Cardiac muscle cell (in vitro differentiated cells and primary cell): ENCODE measurements at regions not wholly inside any gene's neighbourhood (a gene's known extent, or its start where the extent isn't known, plus 50 kb on each side); places are given as distances from the start of the nearest gene placed in this dataset.
"Not testable (repeated sequence)": the region's sequence is repeated elsewhere in the genome, so short reads cannot be mapped to it uniquely, and the experiment has no call there.

Experiments used
- DNase-seq, 2 donors: peaks; one replicate each; pipeline versions ENCODE4 v3.0.0 to v3.0.0-alpha.2; 2010 to 2017; ENCODE audit warnings: low read depth in 1 of 2, low spot score in 1 of 2
- H3K27ac ChIP-seq: fragments of 200-600 bp; sonication (generic); 2 replicates; pipeline ENCODE4 v1.5.1; 2016
- H3K27me3 ChIP-seq: fragments of 200-600 bp; sonication (generic); 2 replicates; pipeline ENCODE4 v1.6.0; 2016; ENCODE audit warnings: control low read depth
- H3K36me3 ChIP-seq: fragments of 200-600 bp; sonication (generic); 2 replicates; pipeline ENCODE4 v1.5.1; 2016; ENCODE audit warnings: control low read depth
- H3K4me1 ChIP-seq: fragments of 200-600 bp; sonication (generic); 2 replicates; pipeline ENCODE4 v1.8.1; 2017; ENCODE audit warnings: low read depth, mild to moderate bottlenecking, mixed run types
- H3K4me3 ChIP-seq: fragments of 200-600 bp; sonication (generic); 2 replicates; pipeline ENCODE4 v1.5.1; 2016; ENCODE audit warnings: mild to moderate bottlenecking
- H3K9me3 ChIP-seq: fragments of 200-600 bp; sonication (generic); 2 replicates; pipeline ENCODE4 v1.5.1; 2017; ENCODE audit warnings: low read depth, mild to moderate bottlenecking, control low read depth
- CTCF ChIP-seq: IDR thresholded peaks from 2 replicates; pipeline ENCODE4 v1.5.1; 2012; ENCODE audit warnings: low read depth, mild to moderate bottlenecking, low read length

- DNase-seq, result no peak
- Histone ChIP-seq H3K36me3 (no peaks in the 10 kb centered on the region), H3K9me3 (no peaks in the 10 kb centered on the region), H3K4me3 (no peak overlapping the region), H3K27me3 (no peaks in the 10 kb centered on the region), H3K4me1 (no peaks in the 10 kb centered on the region), H3K27ac (no peak overlapping the region)
- TF ChIP-seq CTCF, result no peak
Measured at GRCh38 chr2:131966256-131966655, 195.5 kb downstream of the ANKRD30BL start.

DNA sequence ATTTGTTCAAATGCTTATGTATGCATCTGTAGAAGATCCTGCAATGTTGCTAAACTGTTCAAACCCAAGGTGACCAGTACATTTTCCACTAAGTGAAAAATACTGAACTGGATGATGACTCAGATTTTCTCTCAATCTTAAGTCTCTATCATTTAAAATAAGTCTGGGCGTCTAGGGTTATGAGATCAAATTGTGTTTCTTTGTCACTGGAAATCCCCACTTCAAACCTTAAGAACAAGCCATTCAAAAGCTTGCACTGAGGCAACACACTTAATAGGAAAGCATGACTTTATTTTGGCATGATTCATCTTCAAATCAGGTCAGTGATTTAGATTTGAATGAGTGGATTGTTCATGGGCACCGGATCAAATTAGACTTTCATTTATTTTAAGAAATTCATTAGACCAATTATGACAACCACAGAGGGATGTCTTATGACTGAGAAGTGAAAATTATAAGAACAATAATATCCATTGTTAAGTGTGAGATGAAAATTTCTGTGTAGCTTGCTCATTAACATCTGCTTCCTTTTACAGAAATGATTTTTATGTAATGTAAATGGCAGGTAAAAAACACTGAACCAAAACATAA is 203.6 kb downstream of the ANKRD30BL start:
- not testable (repeated sequence) for H3K27me3 ChIP-seq, H3K9me3 ChIP-seq, H3K27ac ChIP-seq, DNase-seq, H3K4me1 ChIP-seq, H3K4me3 ChIP-seq, H3K36me3 ChIP-seq

- not testable (repeated sequence) for DNase-seq, H3K4me1 ChIP-seq, H3K4me3 ChIP-seq
Measured at GRCh38 chr2:131948641-131949040, 213.1 kb downstream of the ANKRD30BL start.

GRCh38 chr2:131923287-131923686 is 238.5 kb downstream of the ANKRD30BL start:
- H3K4me1 ChIP-seq, H3K9me3 ChIP-seq, H3K4me3 ChIP-seq, H3K27ac ChIP-seq, H3K36me3 ChIP-seq, H3K27me3 ChIP-seq: not testable (repeated sequence)
- DNase-seq, result peak in 1 of 2 donors; percentile 58

More at GRCh38 chr2:131948641-131949040, 213.1 kb downstream of the ANKRD30BL start:
- H3K27me3 ChIP-seq, H3K9me3 ChIP-seq, H3K27ac ChIP-seq, H3K36me3 ChIP-seq: not testable (repeated sequence)

- H3K27me3 ChIP-seq, H3K27ac ChIP-seq, H3K4me1 ChIP-seq, H3K9me3 ChIP-seq, H3K36me3 ChIP-seq, H3K4me3 ChIP-seq: not testable (repeated sequence)
- DNase-seq, result peak in 1 of 2 donors; percentile 59
Measured at GRCh38 chr2:131922854-131923253, 238.9 kb downstream of the ANKRD30BL start.
